Upper lobe of left lung (tissue), 6 donors: ENCODE measurements at regions not wholly inside any gene's neighbourhood (a gene's known extent, or its start where the extent isn't known, plus 50 kb on each side); places are given as distances from the start of the nearest gene placed in this dataset.

ENCODE experiments used
- ATAC-seq, 2 donors: fragments of 200-7000 bp; cut with Tn5 transposase; one replicate each; pipeline ENCODE4 v1.9.1; 2022; ENCODE audit warnings: mild to moderate bottlenecking in 2 of 2, moderate library complexity in 2 of 2; ENCODE audit not compliant: low FRiP score in 2 of 2
- DNase-seq, 2 donors: peaks; one replicate each; pipeline ENCODE4 v3.0.0-alpha.2; 2019 to 2020
- H3K27ac ChIP-seq, 4 donors: fragments of 200-600 bp; sonication (generic); one replicate each; pipeline ENCODE4 v1.5.1; 2016 to 2019
- H3K27me3 ChIP-seq, 4 donors: fragments of 200-600 bp; sonication (generic); one replicate each; pipeline ENCODE4 v1.5.1; 2017 to 2019
- H3K36me3 ChIP-seq, 4 donors: fragments of 200-600 bp; sonication (generic); one replicate each; pipeline ENCODE4 v1.5.1; 2016 to 2019
- H3K4me1 ChIP-seq, 4 donors: fragments of 200-600 bp; sonication (generic); one replicate each; pipeline ENCODE4 v1.5.1; 2018 to 2019
- H3K4me3 ChIP-seq, 4 donors: fragments of 200-600 bp; sonication (generic); one replicate each; pipeline ENCODE4 v1.5.1; 2017 to 2019; ENCODE audit warnings: mild to moderate bottlenecking in 2 of 4, moderate library complexity in 1 of 4
- H3K9me3 ChIP-seq, 4 donors: fragments of 200-600 bp; sonication (generic); one replicate each; pipeline ENCODE4 v1.5.1; 2018 to 2019
- CTCF ChIP-seq, 6 experiments: fragments of 450-650 bp in 4 of 6; fragments of 200-600 bp in 2 of 6; sonication (generic) in 2 of 6; IDR thresholded peaks; one replicate each; pipeline ENCODE4 v1.5.1; 2016 to 2019; ENCODE audit warnings: antibody characterized with exemption in 6 of 6
- EP300 ChIP-seq, 4 donors: sonication (generic); formaldehyde crosslinking; IDR thresholded peaks; one replicate each; pipeline ENCODE4 v1.5.1; 2017; ENCODE audit warnings: antibody characterized with exemption in 4 of 4, control low read depth in 2 of 4
- POLR2A ChIP-seq, 4 donors: fragments of 450-650 bp; IDR thresholded peaks; one replicate each; pipeline ENCODE4 v1.5.1; 2016 to 2017; ENCODE audit warnings: antibody characterized with exemption in 4 of 4, mild to moderate bottlenecking in 2 of 4
- POLR2AphosphoS5 ChIP-seq, 2 donors: sonication (generic); formaldehyde crosslinking; IDR thresholded peaks; one replicate each; pipeline ENCODE4 v1.5.1; 2017; ENCODE audit warnings: antibody characterized with exemption in 2 of 2
- WGBS, 2 donors: methylation state at CpG; one replicate each; pipeline ENCODE4 v1.1.5; 2017 to 2018; 5-methylcytosine and 5-hydroxymethylcytosine counted together
- donor health status: DM: no; HTN: no; CAD: no; lungs with moderate emphysema.
- donor health status: DM: no; HTN: yes; CAD: no; lungs with severe emphysema.

- TF ChIP-seq EP300 (IDR thresholded peaks at IDR 0.05) (no peak), CTCF (IDR thresholded peaks at IDR 0.05) (no peak), POLR2AphosphoS5 (IDR thresholded peaks at IDR 0.05) (no peak), POLR2A (IDR thresholded peaks at IDR 0.05) (no peak)
- peak; percentile 34 to 60 for ATAC-seq
- 26 to 41% methylated on average over 5 of the region's 5 CpGs for WGBS, 2 donors
- Histone ChIP-seq H3K9me3 (no peaks in the 10 kb centered on the region), H3K4me3 (no peak overlapping the region), H3K4me1 (peaks cover 0 to 7% (median 0%) of the 10 kb centered on the region in 4 donors), H3K27me3 (no peaks in the 10 kb centered on the region), H3K27ac (no peak overlapping the region), H3K36me3 (no peaks in the 10 kb centered on the region)
- DNase-seq = peak in 1 of 2 donors; percentile 43
Observed at GRCh38 chr5:60257596-60258271, 364.2 kb upstream of the PDE4D start.

DNA sequence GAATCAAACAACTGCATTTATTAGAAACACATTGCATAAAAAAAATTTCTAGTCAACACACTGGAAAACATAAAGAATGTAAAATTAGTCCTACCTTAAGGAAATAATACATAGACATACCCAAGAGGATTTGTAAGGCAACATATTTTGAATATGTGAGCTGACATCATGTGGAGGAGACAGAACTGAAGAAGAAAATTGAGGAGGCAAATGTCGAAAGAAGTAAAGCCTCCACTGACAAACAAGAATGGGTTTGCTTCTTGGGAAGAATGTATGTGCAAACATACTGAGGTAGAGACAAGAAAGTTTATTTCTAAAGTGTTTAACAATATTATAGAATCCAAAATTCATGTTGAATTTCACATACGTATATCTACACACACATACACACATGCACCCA, 363.0 kb upstream of the PDE4D start:
- Histone ChIP-seq H3K9me3 (no peaks in the 10 kb centered on the region), H3K4me1 (peaks cover 0 to 7% (median 0%) of the 10 kb centered on the region in 4 donors), H3K27ac (no peak overlapping the region), H3K36me3 (no peaks in the 10 kb centered on the region), H3K27me3 (no peaks in the 10 kb centered on the region), H3K4me3 (no peak overlapping the region)
- DNase-seq (no peak), ATAC-seq (no peak)
- no peak for TF ChIP-seq EP300 (IDR thresholded peaks at IDR 0.05)
- TF ChIP-seq POLR2A (IDR thresholded peaks at IDR 0.05) = no peak
- no peak for TF ChIP-seq POLR2AphosphoS5 (IDR thresholded peaks at IDR 0.05)
- no peak for TF ChIP-seq CTCF (IDR thresholded peaks at IDR 0.05)
- 90 to 95% methylated on average over 2 of the region's 2 CpGs for WGBS, 2 donors

DNA sequence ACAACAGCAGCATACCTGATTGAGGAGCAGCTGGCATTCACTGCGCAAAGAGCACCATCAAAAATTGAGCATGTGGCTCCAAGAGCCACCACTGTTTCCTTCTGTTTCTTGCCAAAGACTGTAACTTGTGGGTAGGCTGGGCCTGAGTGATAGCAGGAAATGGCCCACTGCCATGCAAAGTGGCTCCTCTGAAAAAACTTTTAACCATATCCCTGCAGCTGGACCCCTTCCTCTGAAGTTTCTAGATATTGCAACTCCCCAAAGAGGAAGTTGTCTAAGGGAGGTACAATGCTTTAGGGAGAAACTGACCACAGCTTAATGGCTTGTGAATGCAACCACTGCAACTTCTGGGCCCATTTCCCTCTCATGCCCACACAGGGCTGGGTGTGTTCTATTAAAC, 355.4 kb upstream of the PDE4D start:
- DNase-seq (peak in 1 of 2 donors; percentile 36), ATAC-seq (peak in 1 of 2 donors; percentile 80)
- Histone ChIP-seq H3K27ac (no peak overlapping the region), H3K4me1 (no peaks in the 10 kb centered on the region), H3K4me3 (no peak overlapping the region), H3K36me3 (no peaks in the 10 kb centered on the region), H3K27me3 (no peaks in the 10 kb centered on the region), H3K9me3 (peaks cover 0 to 4% (median 0%) of the 10 kb centered on the region in 4 donors)
- TF ChIP-seq POLR2AphosphoS5 (IDR thresholded peaks at IDR 0.05) (no peak), POLR2A (IDR thresholded peaks at IDR 0.05) (no peak), EP300 (IDR thresholded peaks at IDR 0.05) (no peak), CTCF (IDR thresholded peaks at IDR 0.05) (no peak)
- 42 to 44% methylated on average over 1 of the region's 1 CpG for WGBS, 2 donors

GRCh38 chr5:60243713-60244112, 350.2 kb upstream of the PDE4D start:
- no peaks in the 10 kb centered on the region for H3K36me3 ChIP-seq
- 67 to 78% methylated on average over 1 of the region's 1 CpG for WGBS, 2 donors
- peaks cover 0 to 4% (median 0%) of the 10 kb centered on the region in 4 donors for H3K9me3 ChIP-seq
- no peaks in the 10 kb centered on the region for H3K27me3 ChIP-seq
- TF ChIP-seq POLR2AphosphoS5 (IDR thresholded peaks at IDR 0.05) (no peak), POLR2A (IDR thresholded peaks at IDR 0.05) (no peak), EP300 (IDR thresholded peaks at IDR 0.05) (no peak), CTCF (IDR thresholded peaks at IDR 0.05) (no peak)
- H3K4me1 ChIP-seq = no peaks in the 10 kb centered on the region
- ATAC-seq (no peak), DNase-seq (no peak)
- no peak overlapping the region for H3K27ac ChIP-seq
- no peak overlapping the region for H3K4me3 ChIP-seq
